ENCODE measurements at regions not wholly inside any gene's neighbourhood (a gene's known extent, or its start where the extent isn't known, plus 50 kb on each side); places are given as distances from the start of the nearest gene placed in this dataset.

- DNase-seq, result no peak
Measured at GRCh38 chr17:69605571-69605970, 191.1 kb downstream of the MAP2K6 start.

- DNase-seq, result no peak
Measured at GRCh38 chr17:69606142-69606800, 191.8 kb downstream of the MAP2K6 start.

- peak; percentile 64 to 91 for DNase-seq
Measured at GRCh38 chr17:69607162-69607834, 192.8 kb downstream of the MAP2K6 start.

GRCh38 chr17:69608141-69608540, 193.6 kb downstream of the MAP2K6 start:
- DNase-seq, result peak in 1 of 2 experiments; percentile 38

- no peak for DNase-seq
Measured at GRCh38 chr17:69608808-69609472, 194.4 kb downstream of the MAP2K6 start.

GRCh38 chr17:69609473-69610305, 195.2 kb downstream of the MAP2K6 start:
- DNase-seq, result peak; percentile 24 to 41

GRCh38 chr17:69620363-69620762, 205.9 kb downstream of the MAP2K6 start:
- no peak for DNase-seq

- no peak for DNase-seq
Measured at GRCh38 chr17:69625474-69625873, 211.0 kb downstream of the MAP2K6 start.

GRCh38 chr17:69630056-69630635, 215.6 kb downstream of the MAP2K6 start:
- DNase-seq, result no peak

GRCh38 chr17:69634844-69635243, 220.3 kb downstream of the MAP2K6 start:
- DNase-seq, result no peak

- no peak for DNase-seq
Measured at GRCh38 chr17:69637446-69638156, 223.1 kb downstream of the MAP2K6 start.

- no peak for DNase-seq
Measured at GRCh38 chr17:69639096-69639495, 224.6 kb downstream of the MAP2K6 start.

- no peak for DNase-seq
Measured at GRCh38 chr17:69640073-69640472, 225.6 kb downstream of the MAP2K6 start.

GRCh38 chr17:69643686-69644085, 229.2 kb downstream of the MAP2K6 start:
- DNase-seq, result no peak

GRCh38 chr17:69646729-69647128, 232.2 kb downstream of the MAP2K6 start:
- no peak for DNase-seq

- no peak for DNase-seq
Measured at GRCh38 chr17:69650881-69651280, 236.4 kb downstream of the MAP2K6 start.

GRCh38 chr17:69651921-69652320, 237.4 kb downstream of the MAP2K6 start:
- DNase-seq, result no peak

GRCh38 chr17:69654981-69655855, 240.7 kb downstream of the MAP2K6 start:
- DNase-seq, result peak; percentile 36 to 79

GRCh38 chr17:69655902-69656301, 241.4 kb downstream of the MAP2K6 start:
- DNase-seq, result no peak

GRCh38 chr17:69669441-69670178, 255.1 kb downstream of the MAP2K6 start:
- peak; percentile 51 to 87 for DNase-seq

All from NCI-H524 (cell line).